AG09319 (cell line): ENCODE measurements at regions not wholly inside any gene's neighbourhood (a gene's known extent, or its start where the extent isn't known, plus 50 kb on each side); places are given as distances from the start of the nearest gene placed in this dataset.

Source experiments
- DNase-seq: peaks from one replicate; pipeline ENCODE4 v3.0.0-alpha.2; 2010; ENCODE audit warnings: low read depth; ENCODE audit errors: extremely low read depth
- CTCF ChIP-seq: IDR thresholded peaks from 2 replicates; pipeline ENCODE4 v1.5.1; 2011; ENCODE audit warnings: low read depth, mild to moderate bottlenecking, inconsistent platforms, low read length, moderate library complexity

DNA sequence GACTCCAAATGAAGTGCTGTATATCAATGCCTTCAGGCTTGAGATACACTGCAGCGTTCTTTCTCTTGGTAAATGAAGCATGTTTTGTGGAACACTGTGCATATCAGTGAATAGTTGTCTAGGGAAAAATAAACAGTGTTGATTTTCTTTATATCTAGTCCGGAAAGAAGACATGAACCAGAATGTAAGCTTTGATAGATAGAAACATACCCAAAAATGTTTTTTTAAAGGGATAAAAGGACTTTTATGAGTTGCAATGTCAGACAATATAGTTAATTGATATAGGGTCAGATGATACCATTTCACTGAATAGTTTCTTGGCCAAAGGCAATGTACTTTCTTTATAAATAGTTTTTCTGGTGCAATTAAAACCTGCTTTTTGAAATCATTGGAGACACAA lies 1037.8 kb downstream of the OTOL1 start:
- no peak for DNase-seq
- no peak for TF ChIP-seq CTCF

DNA sequence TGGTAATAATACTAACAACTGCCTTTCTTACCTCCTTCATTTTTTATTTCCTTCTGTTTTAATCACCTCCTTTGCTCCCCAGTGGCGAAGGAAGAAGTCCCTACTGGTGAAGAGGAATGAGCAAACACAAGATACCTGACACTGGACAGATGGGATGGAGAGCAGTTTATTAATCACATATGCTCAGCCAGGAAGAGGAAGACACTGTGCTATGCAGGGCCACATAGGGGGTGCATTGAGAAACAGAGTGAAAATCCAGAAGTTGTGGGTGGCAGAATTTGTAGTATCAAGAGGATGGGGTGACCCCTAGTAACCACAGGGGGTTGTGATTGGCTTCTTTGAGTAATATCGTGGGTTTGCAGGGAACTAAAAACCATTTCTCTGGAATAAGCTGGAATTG lies 1041.9 kb downstream of the OTOL1 start:
- DNase-seq = no peak
- no peak for TF ChIP-seq CTCF

DNA sequence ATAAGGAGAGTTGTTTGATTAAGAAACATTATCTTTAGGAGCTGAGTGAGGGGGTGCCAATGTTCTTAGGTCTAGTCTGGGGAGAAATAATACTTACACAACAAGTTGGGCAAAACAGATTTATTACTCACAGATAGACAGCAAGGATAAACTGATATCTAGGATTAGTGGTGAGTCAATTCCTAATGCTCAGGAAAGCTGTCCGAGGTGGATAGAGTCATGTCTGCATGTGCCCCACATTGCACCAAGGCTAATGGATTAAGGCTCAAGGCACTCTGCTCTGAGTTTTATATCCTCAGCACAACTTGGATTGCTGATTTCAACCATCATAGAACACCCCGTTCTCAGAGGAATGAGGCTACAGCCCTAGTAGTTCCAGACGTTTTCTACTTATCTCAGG lies 1042.3 kb downstream of the OTOL1 start:
- no peak for TF ChIP-seq CTCF
- DNase-seq = no peak

DNA sequence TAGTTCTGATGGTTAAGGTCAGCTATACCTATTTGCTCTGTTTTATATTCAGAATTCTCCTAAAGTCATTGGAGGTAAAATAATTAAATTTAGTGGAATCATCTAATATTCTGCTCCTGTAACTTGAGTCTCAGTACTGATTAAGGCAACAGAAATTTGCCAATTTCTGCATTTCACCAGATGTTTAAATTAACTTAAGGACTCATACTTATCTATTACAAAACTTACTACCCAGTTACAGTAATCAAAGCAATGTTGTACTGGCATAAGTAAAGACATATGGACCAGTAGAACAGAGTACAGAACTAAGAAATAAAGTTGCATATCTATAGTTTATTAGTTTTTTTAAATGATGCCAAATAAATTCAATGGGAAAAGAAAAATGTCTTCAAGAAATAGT lies 1043.8 kb downstream of the OTOL1 start:
- no peak for TF ChIP-seq CTCF
- no peak for DNase-seq

- TF ChIP-seq CTCF = no peak
- no peak for DNase-seq
Measured at GRCh38 chr3:162541923-162542322, 1045.3 kb downstream of the OTOL1 start.

- no peak for TF ChIP-seq CTCF
- DNase-seq = no peak
Measured at GRCh38 chr3:162544246-162544645, 1047.6 kb downstream of the OTOL1 start.

DNA sequence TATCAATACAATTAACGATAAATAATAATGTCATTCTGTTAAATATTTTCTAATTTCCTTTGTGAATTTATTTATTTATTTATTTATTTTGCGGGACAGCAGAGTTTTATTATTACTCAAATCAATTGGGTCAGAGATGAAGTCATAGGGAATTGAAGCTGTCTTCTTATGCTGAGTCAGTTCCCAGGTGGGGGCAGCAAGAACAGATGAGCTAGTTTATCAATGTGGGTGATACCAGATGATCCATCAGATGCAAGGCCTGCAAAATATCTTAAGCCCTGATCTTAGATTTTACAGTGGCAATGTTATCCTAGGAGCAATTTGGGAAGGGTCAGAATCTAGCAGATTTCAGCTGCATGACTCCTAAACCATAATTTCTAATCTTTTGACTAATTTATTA lies 1050.3 kb downstream of the OTOL1 start:
- no peak for TF ChIP-seq CTCF
- no peak for DNase-seq
